RWPE1 (cell line): ENCODE measurements at regions not wholly inside any gene's neighbourhood (a gene's known extent, or its start where the extent isn't known, plus 50 kb on each side); places are given as distances from the start of the nearest gene placed in this dataset.
"Not testable (repeated sequence)": the region's sequence is repeated elsewhere in the genome, so short reads cannot be mapped to it uniquely, and the experiment has no call there.

ENCODE experiments used
- CTCF ChIA-PET: fragments of 350-600 bp; sonication (Branson Sonifier 250); formaldehyde crosslinking; extraction: SDS; loops from one replicate; lab custom pipeline; 2021; lab: Yijun Ruan, JAX
- POLR2A ChIA-PET: fragments of 400-600 bp; formaldehyde crosslinking; extraction: SDS; loops from one replicate; lab custom pipeline; 2020; ENCODE audit warnings: antibody characterized with exemption; ENCODE audit not compliant: low non-redundant PET; lab: Yijun Ruan, JAX
- DNase-seq: peaks from one replicate; pipeline ENCODE4 v3.0.0; 2012; ENCODE audit warnings: low spot score
- H3K27ac ChIP-seq: fragments of 450-650 bp; 2 replicates; pipeline ENCODE4 v1.5.1; 2017
- CTCF ChIP-seq: fragments of 450-650 bp; conservative IDR thresholded peaks from 2 replicates; pipeline ENCODE4 v1.5.1; 2017; ENCODE audit warnings: low read depth, mild to moderate bottlenecking

- DNase-seq = no peak
- TF ChIP-seq CTCF = no peak
- ChIA-PET CTCF (no interaction called here), POLR2A (no interaction called here)
- H3K27ac ChIP-seq = no peak overlapping the region
Measured at GRCh38 chr6:85715797-85716196, 73.1 kb upstream of the SYNCRIP start.

- CTCF ChIA-PET = no interaction called here
- no peak for TF ChIP-seq CTCF
- no peak overlapping the region for H3K27ac ChIP-seq
- POLR2A ChIA-PET = no interaction called here
- no peak for DNase-seq
Measured at GRCh38 chr6:85714893-85715530, 72.3 kb upstream of the SYNCRIP start.

GRCh38 chr6:85712346-85712745, 69.7 kb upstream of the SYNCRIP start:
- ChIA-PET POLR2A (no interaction called here), CTCF (interaction anchor here (0.6 kb wide), 1 partner anchor 444 kb away, joined by 3 read pairs; no protein-coding TSS in a partner anchor)
- no peak for TF ChIP-seq CTCF
- no peak for DNase-seq
- no peak overlapping the region for H3K27ac ChIP-seq

- POLR2A ChIA-PET, CTCF ChIA-PET, DNase-seq, H3K27ac ChIP-seq: not testable (repeated sequence)
Measured at GRCh38 chr6:85707515-85708145, 64.9 kb upstream of the SYNCRIP start.

- ChIA-PET CTCF (no interaction called here), POLR2A (no interaction called here)
- no peak for TF ChIP-seq CTCF
- DNase-seq = no peak
- H3K27ac ChIP-seq = no peak overlapping the region
Measured at GRCh38 chr6:85706272-85706671, 63.6 kb upstream of the SYNCRIP start.

- CTCF ChIA-PET = no interaction called here
- no peak for TF ChIP-seq CTCF
- DNase-seq = no peak
- H3K27ac ChIP-seq = no peak overlapping the region
- POLR2A ChIA-PET = no interaction called here
Measured at GRCh38 chr6:85705220-85705619, 62.5 kb upstream of the SYNCRIP start.

GRCh38 chr6:85703406-85703805, 60.7 kb upstream of the SYNCRIP start:
- no peak for TF ChIP-seq CTCF
- POLR2A ChIA-PET = no interaction called here
- no peak overlapping the region for H3K27ac ChIP-seq
- DNase-seq = no peak
- CTCF ChIA-PET = no interaction called here
